Mesothelial cell of epicardium (in vitro differentiated cells): ENCODE measurements at regions not wholly inside any gene's neighbourhood (a gene's known extent, or its start where the extent isn't known, plus 50 kb on each side); places are given as distances from the start of the nearest gene placed in this dataset.
"Not testable (repeated sequence)": the region's sequence is repeated elsewhere in the genome, so short reads cannot be mapped to it uniquely, and the experiment has no call there.

Experiments
- DNase-seq, 2 experiments: peaks; one replicate each; pipeline ENCODE4 v3.0.0; 2021; ENCODE audit warnings: low spot score in 2 of 2; ENCODE audit not compliant: unreplicated experiment in 2 of 2
- H3K27ac Mint-ChIP-seq: 2 replicates; pipeline ENCODE4 v1.8.0; 2021; ENCODE audit warnings: mixed read lengths
- H3K27me3 Mint-ChIP-seq: 2 replicates; pipeline ENCODE4 v1.8.0; 2021; ENCODE audit warnings: low read depth, mixed read lengths
- H3K36me3 Mint-ChIP-seq: 2 replicates; pipeline ENCODE4 v1.8.0; 2021; ENCODE audit warnings: mixed read lengths
- H3K4me1 Mint-ChIP-seq: 2 replicates; pipeline ENCODE4 v1.8.0; 2021; ENCODE audit warnings: mixed read lengths
- H3K4me3 Mint-ChIP-seq: 2 replicates; pipeline ENCODE4 v1.8.0; 2021; ENCODE audit warnings: mild to moderate bottlenecking, moderate library complexity, mixed read lengths
- H3K9me3 Mint-ChIP-seq: 2 replicates; pipeline ENCODE4 v1.8.0; 2021; ENCODE audit warnings: mixed read lengths
- TF ChIP-seq, protein P1 (sequence below): fragments of 200-600 bp; sonication (generic); IDR thresholded peaks from one replicate; pipeline ENCODE4 v1.5.0; 2021; ENCODE audit warnings: antibody characterized with exemption; ENCODE audit not compliant: unreplicated experiment

GRCh38 chr1:115534106-115534505 is 107.7 kb upstream of the VANGL1 start:
- no peaks in the 10 kb centered on the region for H3K27me3 Mint-ChIP-seq
- H3K4me1 Mint-ChIP-seq = peaks cover 40% of the 10 kb centered on the region

GRCh38 chr1:115531631-115532264 is 110.0 kb upstream of the VANGL1 start:
- Mint-ChIP-seq H3K27me3 (no peaks in the 10 kb centered on the region), H3K9me3 (no peaks in the 10 kb centered on the region), H3K4me1 (peaks cover 47% of the 10 kb centered on the region), H3K36me3 (no peaks in the 10 kb centered on the region), H3K4me3 (no peak overlapping the region), H3K27ac (peak overlapping the region; percentile 87)
- DNase-seq = no peak
- TF ChIP-seq, protein P1, sequence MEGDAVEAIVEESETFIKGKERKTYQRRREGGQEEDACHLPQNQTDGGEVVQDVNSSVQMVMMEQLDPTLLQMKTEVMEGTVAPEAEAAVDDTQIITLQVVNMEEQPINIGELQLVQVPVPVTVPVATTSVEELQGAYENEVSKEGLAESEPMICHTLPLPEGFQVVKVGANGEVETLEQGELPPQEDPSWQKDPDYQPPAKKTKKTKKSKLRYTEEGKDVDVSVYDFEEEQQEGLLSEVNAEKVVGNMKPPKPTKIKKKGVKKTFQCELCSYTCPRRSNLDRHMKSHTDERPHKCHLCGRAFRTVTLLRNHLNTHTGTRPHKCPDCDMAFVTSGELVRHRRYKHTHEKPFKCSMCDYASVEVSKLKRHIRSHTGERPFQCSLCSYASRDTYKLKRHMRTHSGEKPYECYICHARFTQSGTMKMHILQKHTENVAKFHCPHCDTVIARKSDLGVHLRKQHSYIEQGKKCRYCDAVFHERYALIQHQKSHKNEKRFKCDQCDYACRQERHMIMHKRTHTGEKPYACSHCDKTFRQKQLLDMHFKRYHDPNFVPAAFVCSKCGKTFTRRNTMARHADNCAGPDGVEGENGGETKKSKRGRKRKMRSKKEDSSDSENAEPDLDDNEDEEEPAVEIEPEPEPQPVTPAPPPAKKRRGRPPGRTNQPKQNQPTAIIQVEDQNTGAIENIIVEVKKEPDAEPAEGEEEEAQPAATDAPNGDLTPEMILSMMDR = no peak

More at GRCh38 chr1:115534106-115534505, 107.7 kb upstream of the VANGL1 start:
- H3K4me3 Mint-ChIP-seq = no peak overlapping the region
- no peak for DNase-seq
- no peaks in the 10 kb centered on the region for H3K9me3 Mint-ChIP-seq
- no peaks in the 10 kb centered on the region for H3K36me3 Mint-ChIP-seq
- TF ChIP-seq, protein P1 = no peak
- no peak overlapping the region for H3K27ac Mint-ChIP-seq

DNA sequence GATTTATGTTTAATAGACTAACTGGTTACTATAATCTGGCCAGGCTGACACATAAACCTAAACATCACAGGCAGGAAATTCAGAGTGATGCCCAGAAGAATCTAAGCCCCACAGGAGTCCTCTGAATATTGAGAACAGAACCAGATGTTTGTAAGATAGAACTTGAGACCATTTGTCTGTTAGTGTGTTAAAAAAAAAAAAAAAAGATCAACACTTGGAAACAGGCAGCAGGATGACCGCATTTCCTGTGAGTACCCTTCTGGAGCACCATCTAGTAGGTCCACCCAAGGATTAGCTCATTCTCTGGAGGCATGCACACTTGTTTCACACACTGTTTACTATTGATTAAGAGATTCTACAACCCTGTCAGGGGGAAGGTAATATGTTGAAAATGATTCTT is 111.4 kb upstream of the VANGL1 start:
- TF ChIP-seq, protein P1 = no peak
- Mint-ChIP-seq H3K27ac (peak overlapping the region; percentile 39), H3K4me1 (peaks cover 47% of the 10 kb centered on the region), H3K4me3 (no peak overlapping the region), H3K36me3 (no peaks in the 10 kb centered on the region), H3K9me3 (no peaks in the 10 kb centered on the region), H3K27me3 (no peaks in the 10 kb centered on the region)
- DNase-seq = no peak

DNA sequence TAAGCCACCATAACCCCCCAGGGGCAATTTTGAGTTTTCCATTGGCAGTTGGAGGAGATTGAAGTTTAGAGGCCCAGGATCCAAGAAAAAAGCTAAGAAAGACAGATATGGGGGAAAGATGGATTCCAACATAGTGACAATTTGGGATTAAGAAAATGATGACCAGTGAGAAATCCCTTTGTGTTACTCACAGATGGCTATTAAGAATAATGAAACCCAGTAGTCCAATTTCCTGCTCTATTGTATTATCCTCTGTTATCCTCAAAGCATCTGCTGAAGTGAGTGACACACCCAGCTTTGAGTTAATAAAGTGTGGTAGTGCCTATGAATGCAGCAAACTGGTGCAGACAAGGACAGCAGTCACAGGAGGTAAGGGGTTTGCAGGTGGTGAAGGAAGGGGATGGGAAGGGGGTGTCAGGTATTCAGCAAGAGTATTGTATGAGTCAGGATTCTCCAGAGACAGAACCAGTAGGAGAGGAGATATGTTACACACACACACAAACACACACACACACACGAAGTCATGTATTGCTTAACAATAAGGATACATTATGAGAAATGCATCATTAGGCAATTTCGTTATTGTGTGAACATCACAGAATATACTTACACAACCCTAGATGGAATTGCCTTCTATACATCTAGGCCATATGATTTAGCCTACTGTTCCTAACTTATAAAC is 112.4 kb upstream of the VANGL1 start:
- H3K27ac Mint-ChIP-seq = no peak overlapping the region
- no peak overlapping the region for H3K4me3 Mint-ChIP-seq
- H3K9me3 Mint-ChIP-seq = no peaks in the 10 kb centered on the region

DNA sequence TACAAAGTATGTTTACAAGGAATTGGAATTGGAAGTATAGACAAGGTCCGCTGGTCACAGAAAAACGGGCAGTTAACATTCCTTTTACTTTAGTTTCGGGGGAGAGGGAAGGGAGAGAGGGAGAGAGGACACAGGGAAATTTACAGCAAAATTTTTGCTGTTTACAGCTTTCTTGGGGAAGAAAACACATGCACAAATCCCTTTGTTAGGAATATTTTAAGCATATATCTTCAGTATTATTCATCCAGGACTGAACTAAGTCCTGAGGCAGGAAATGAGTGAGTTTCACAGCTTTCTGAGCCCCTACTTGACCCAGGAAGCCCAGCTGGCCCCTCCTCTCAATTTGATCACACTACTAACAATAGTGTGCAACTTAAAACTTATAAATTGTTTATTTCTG is 113.4 kb upstream of the VANGL1 start:
- not testable (repeated sequence) for H3K27me3 Mint-ChIP-seq, DNase-seq, H3K36me3 Mint-ChIP-seq, H3K4me3 Mint-ChIP-seq, H3K9me3 Mint-ChIP-seq
- Mint-ChIP-seq H3K4me1 (peaks cover 40% of the 10 kb centered on the region), H3K27ac (peak overlapping the region; percentile 4)

More for the DNA sequence above, 112.4 kb upstream of the VANGL1 start:
- peaks cover 50% of the 10 kb centered on the region for H3K4me1 Mint-ChIP-seq
- no peaks in the 10 kb centered on the region for H3K27me3 Mint-ChIP-seq
- TF ChIP-seq, protein P1 = no peak
- DNase-seq = no peak
- H3K36me3 Mint-ChIP-seq = no peaks in the 10 kb centered on the region

DNA sequence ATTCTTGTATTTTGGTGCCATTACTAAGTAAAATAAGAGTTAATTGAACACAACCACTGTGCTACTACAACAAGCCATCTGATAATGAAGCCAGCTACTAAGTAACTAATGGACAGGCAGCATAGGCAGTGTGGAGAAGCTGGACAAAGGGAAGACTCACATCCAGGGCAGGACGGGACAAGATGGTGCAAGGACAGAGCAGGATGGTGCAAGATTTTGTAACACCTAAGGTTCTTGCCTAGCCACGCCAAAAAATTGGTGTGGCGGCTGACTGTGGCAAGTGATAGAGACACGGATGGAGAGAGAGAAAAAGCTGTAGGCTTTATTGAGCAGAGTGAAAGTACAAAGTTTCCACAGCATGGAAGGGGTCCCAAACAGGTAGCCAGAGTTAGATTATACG is 114.0 kb upstream of the VANGL1 start:
- H3K4me1 Mint-ChIP-seq = peaks cover 34% of the 10 kb centered on the region
- no peaks in the 10 kb centered on the region for H3K9me3 Mint-ChIP-seq
- no peak for DNase-seq
- no peaks in the 10 kb centered on the region for H3K36me3 Mint-ChIP-seq
- TF ChIP-seq, protein P1 = no peak
- H3K27ac Mint-ChIP-seq = peak overlapping the region; percentile 4
- H3K4me3 Mint-ChIP-seq = no peak overlapping the region
- H3K27me3 Mint-ChIP-seq = no peaks in the 10 kb centered on the region
